HepG2 (cell line): ENCODE measurements at regions not wholly inside any gene's neighbourhood (a gene's known extent, or its start where the extent isn't known, plus 50 kb on each side); places are given as distances from the start of the nearest gene placed in this dataset.

Experiments
- ATAC-seq: fragments of 200-7000 bp; cut with Tn5 transposase; 3 replicates; pipeline ENCODE4 v1.9.1; 2020; ENCODE audit warnings: mild to moderate bottlenecking, moderate library complexity
- BruUV-seq: library from RNA; stranded (reverse); fragments of 400-500 nt; replicated peaks from 2 replicates; lab custom pipeline; 2021; lab: Mats Ljungman, UMichigan
- CTCF ChIA-PET: fragments of 300-600 bp; formaldehyde crosslinking; extraction: SDS; loops from one replicate; lab custom pipeline; 2021; ENCODE audit warnings: low total read pairs, inconsistent platforms, low intra/inter-chr PET ratio; lab: Yijun Ruan, JAX
- POLR2A ChIA-PET: fragments of 350-600 bp; sonication (Branson Sonifier 250); formaldehyde crosslinking; loops from one replicate; lab custom pipeline; 2020; ENCODE audit warnings: antibody characterized with exemption, inconsistent platforms; lab: Yijun Ruan, JAX
- DNase-seq: peaks from one replicate; pipeline ENCODE4 v3.0.0-alpha.2; 2015; ENCODE audit warnings: low spot score
- FAIRE-seq: peaks from 3 replicates; lab custom pipeline; 2011; peaks lifted over from hg19 to GRCh38; lab: Jason Lieb, UNC
- H2AFZ ChIP-seq: one replicate; pipeline ENCODE4 v1.6.1; 2011; ENCODE audit warnings: low read length, inconsistent platforms
- H3K27ac ChIP-seq: fragments of 300-600 bp; 3 replicates; pipeline ENCODE4 v1.8.0; 2011; ENCODE audit warnings: mixed run types, mild to moderate bottlenecking, mixed read lengths, low read length, inconsistent platforms; ENCODE audit not compliant: insufficient read depth; ENCODE audit errors: extremely low read length
- H3K27me3 ChIP-seq, 2 experiments: fragments of 200-600 bp in 1 of 2; 2 replicates in 1 of 2; 3 replicates in 1 of 2; pipeline versions ENCODE4 v1.6.0 to v1.8.0; 2011; ENCODE audit warnings: low read length in 2 of 2, mild to moderate bottlenecking in 2 of 2, moderate library complexity in 2 of 2, inconsistent platforms in 1 of 2; ENCODE audit not compliant: insufficient read depth in 2 of 2, control insufficient read depth in 1 of 2
- H3K36me3 ChIP-seq, 2 experiments: fragments of 200-600 bp in 1 of 2; replicated peaks in 1 of 2; 2 replicates in 1 of 2; 3 replicates in 1 of 2; pipeline versions ENCODE4 v1.5.1 to v1.8.0; 2011; ENCODE audit warnings: low read length in 2 of 2, inconsistent platforms in 1 of 2; ENCODE audit not compliant: insufficient read depth in 2 of 2, control insufficient read depth in 1 of 2
- H3K4me1 ChIP-seq: 2 replicates; pipeline ENCODE4 v1.5.1; 2012; ENCODE audit warnings: low read length, inconsistent platforms; ENCODE audit not compliant: insufficient read depth
- H3K4me2 ChIP-seq: 2 replicates; pipeline ENCODE4 v1.6.0; 2011; ENCODE audit warnings: low read depth, low read length, inconsistent platforms
- H3K4me3 ChIP-seq, 3 experiments: fragments of 200-600 bp in 1 of 3; sonication (generic), shearing (Covaris generic) in 1 of 3; replicated peaks in 1 of 3; 2 replicates each; pipeline ENCODE4 v1.5.1; 2011 to 2016; ENCODE audit warnings: low read length in 3 of 3, inconsistent platforms in 2 of 3, low read depth in 2 of 3, mild to moderate bottlenecking in 2 of 3, control low read depth in 1 of 3, mixed read lengths in 1 of 3; ENCODE audit not compliant: insufficient read depth in 1 of 3
- H3K79me2 ChIP-seq: one replicate; pipeline ENCODE4 v1.6.1; 2011; ENCODE audit warnings: low read length, inconsistent platforms; ENCODE audit not compliant: insufficient read depth
- H3K9ac ChIP-seq: 2 replicates; pipeline ENCODE4 v1.6.0; 2011; ENCODE audit warnings: mild to moderate bottlenecking, low read depth, low read length, inconsistent platforms; ENCODE audit not compliant: insufficient read depth
- H3K9me3 ChIP-seq: 2 replicates; pipeline ENCODE4 v1.5.1; 2012; ENCODE audit warnings: mild to moderate bottlenecking, low read length
- H4K20me1 ChIP-seq: 2 replicates; pipeline ENCODE4 v1.6.0; 2011; ENCODE audit warnings: inconsistent platforms, mild to moderate bottlenecking, low read length, moderate library complexity; ENCODE audit not compliant: insufficient read depth
- GPN1 ChIP-seq: sonication (generic); formaldehyde crosslinking; IDR thresholded peaks from 2 replicates; pipeline ENCODE4 v1.5.1; 2020; ENCODE audit warnings: missing genetic modification reagents, borderline replicate concordance
- KDM3A ChIP-seq: IDR thresholded peaks from 2 replicates; pipeline ENCODE4 v1.6.1; 2018; ENCODE audit warnings: low read depth, missing compliant biosample characterization
- KLF15 ChIP-seq: sonication (generic); formaldehyde crosslinking; IDR thresholded peaks from 2 replicates; pipeline ENCODE4 v1.8.1; 2023; ENCODE audit warnings: borderline replicate concordance, mild to moderate bottlenecking, inconsistent platforms, missing genetic modification reagents, mixed read lengths
- REST ChIP-seq, 2 experiments: IDR thresholded peaks; 2 replicates each; pipeline ENCODE4 v1.6.1; 2011 to 2012; ENCODE audit warnings: low read length in 2 of 2, borderline replicate concordance in 1 of 2, low read depth in 1 of 2, mild to moderate bottlenecking in 1 of 2, moderate library complexity in 1 of 2
- ZBTB25 ChIP-seq: IDR thresholded peaks from 2 replicates; pipeline ENCODE4 v1.6.1; 2018; ENCODE audit warnings: missing genetic modification reagents
- ZNF329 ChIP-seq: sonication (generic); formaldehyde crosslinking; IDR thresholded peaks from 2 replicates; pipeline ENCODE4 v1.9.0; 2021; ENCODE audit warnings: low read depth, mild to moderate bottlenecking, missing genetic modification reagents
- ZNF577 ChIP-seq: sonication (generic); formaldehyde crosslinking; IDR thresholded peaks from 2 replicates; pipeline ENCODE4 v1.4.0; 2020; ENCODE audit warnings: mild to moderate bottlenecking, low read depth, missing genetic modification reagents, borderline replicate concordance
- ZNF605 ChIP-seq: sonication (generic); formaldehyde crosslinking; IDR thresholded peaks from 2 replicates; pipeline ENCODE4 v1.8.0; 2022; ENCODE audit warnings: mild to moderate bottlenecking, missing genetic modification reagents
- ZNF703 ChIP-seq: sonication (generic); formaldehyde crosslinking; IDR thresholded peaks from 2 replicates; pipeline ENCODE4 v1.5.1; 2020; ENCODE audit warnings: missing genetic modification reagents, mild to moderate bottlenecking, moderate library complexity, borderline replicate concordance
- ZNF749 ChIP-seq: sonication (generic); formaldehyde crosslinking; IDR thresholded peaks from 2 replicates; pipeline ENCODE4 v1.8.0; 2022; ENCODE audit warnings: mild to moderate bottlenecking, missing genetic modification reagents, moderate library complexity, borderline replicate concordance
- ZNF773 ChIP-seq: sonication (generic); formaldehyde crosslinking; IDR thresholded peaks from 2 replicates; pipeline ENCODE4 v1.4.0; 2020; ENCODE audit warnings: missing genetic modification reagents, borderline replicate concordance
- in situ Hi-C: cut with HindIII; loops from 2 replicates; pipeline ENCODE4 v1.10.0; 2017; ENCODE audit warnings: low pct_unique_long_range_greater_than_20kb; ENCODE audit not compliant: extremely low pct_ligation_motif_present
- intact Hi-C: fragments of 100-400 bp; cut with micrococcal nuclease; formaldehyde crosslinking; loops from one replicate; pipeline ENCODE4 v1.10.0; 2022; ENCODE audit not compliant: unreplicated experiment
- TF ChIP-seq, protein P1 (sequence below): sonication (generic); formaldehyde crosslinking; IDR thresholded peaks from 2 replicates; pipeline ENCODE4 v1.4.0; 2020; ENCODE audit warnings: missing genetic modification reagents
- TF ChIP-seq, protein P2 (sequence below): sonication (generic); formaldehyde crosslinking; IDR thresholded peaks from 2 replicates; pipeline ENCODE4 v1.4.0; 2020; ENCODE audit warnings: mild to moderate bottlenecking, missing genetic modification reagents

DNA sequence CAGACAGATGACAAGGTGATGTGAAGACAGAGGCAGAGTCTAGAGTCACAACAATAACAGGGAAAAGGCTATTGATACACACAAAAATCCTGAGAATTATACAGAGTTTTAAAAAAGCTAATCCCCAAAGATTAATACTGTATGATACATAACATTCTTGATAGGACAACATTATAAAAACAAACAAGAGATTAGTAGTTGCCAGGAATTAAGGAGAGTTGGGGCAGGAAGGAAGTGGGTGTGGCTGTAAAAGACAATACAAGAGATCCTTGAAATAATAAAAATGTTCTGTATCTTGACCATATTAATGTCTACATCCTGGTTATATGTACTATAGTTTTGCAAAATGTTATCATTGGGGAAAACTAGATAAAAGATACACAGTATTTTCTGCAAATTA, 309.5 kb upstream of the PMFBP1 start:
- Histone ChIP-seq H3K27me3 (no peaks in the 10 kb centered on the region; a peak in 1 of 5 replicates), H3K27ac (no peak overlapping the region), H4K20me1 (no peaks in the 10 kb centered on the region), H3K4me2 (no peak overlapping the region), H3K9ac (no peak overlapping the region), H2AFZ (no peak overlapping the region), H3K79me2 (no peaks in the 10 kb centered on the region), H3K9me3 (no peaks in the 10 kb centered on the region), H3K4me3 (no peak overlapping the region), H3K36me3 (no peaks in the 10 kb centered on the region), H3K4me1 (no peaks in the 10 kb centered on the region)
- no peak for FAIRE-seq
- in situ Hi-C loops (no loop called here), intact Hi-C loops (no loop called here)
- DNase-seq, result no peak
- POLR2A ChIA-PET, result no interaction called here
- ATAC-seq, result no peak
- CTCF ChIA-PET, result no interaction called here
- BruUV-seq, result no TSS peak
- TF ChIP-seq ZNF703 (CRISPR knock-in tag) (no peak), REST (IDR thresholded peaks at IDR 0.05; ENCODE audit: borderline replicate concordance in 1 of 2, low read depth in 1 of 2, low read length in 2 of 2) (no peak), ZNF749 (CRISPR knock-in tag) (no peak), GPN1 (no peak), ZNF329 (CRISPR knock-in tag) (no peak), ZBTB25 (CRISPR knock-in tag) (no peak), ZNF605 (CRISPR knock-in tag) (no peak), ZNF577 (CRISPR knock-in tag) (no peak), ZNF773 (CRISPR knock-in tag) (no peak), KLF15 (CRISPR knock-in tag) (no peak), KDM3A (CRISPR knock-in tag) (no peak)
- TF ChIP-seq, protein P1, sequence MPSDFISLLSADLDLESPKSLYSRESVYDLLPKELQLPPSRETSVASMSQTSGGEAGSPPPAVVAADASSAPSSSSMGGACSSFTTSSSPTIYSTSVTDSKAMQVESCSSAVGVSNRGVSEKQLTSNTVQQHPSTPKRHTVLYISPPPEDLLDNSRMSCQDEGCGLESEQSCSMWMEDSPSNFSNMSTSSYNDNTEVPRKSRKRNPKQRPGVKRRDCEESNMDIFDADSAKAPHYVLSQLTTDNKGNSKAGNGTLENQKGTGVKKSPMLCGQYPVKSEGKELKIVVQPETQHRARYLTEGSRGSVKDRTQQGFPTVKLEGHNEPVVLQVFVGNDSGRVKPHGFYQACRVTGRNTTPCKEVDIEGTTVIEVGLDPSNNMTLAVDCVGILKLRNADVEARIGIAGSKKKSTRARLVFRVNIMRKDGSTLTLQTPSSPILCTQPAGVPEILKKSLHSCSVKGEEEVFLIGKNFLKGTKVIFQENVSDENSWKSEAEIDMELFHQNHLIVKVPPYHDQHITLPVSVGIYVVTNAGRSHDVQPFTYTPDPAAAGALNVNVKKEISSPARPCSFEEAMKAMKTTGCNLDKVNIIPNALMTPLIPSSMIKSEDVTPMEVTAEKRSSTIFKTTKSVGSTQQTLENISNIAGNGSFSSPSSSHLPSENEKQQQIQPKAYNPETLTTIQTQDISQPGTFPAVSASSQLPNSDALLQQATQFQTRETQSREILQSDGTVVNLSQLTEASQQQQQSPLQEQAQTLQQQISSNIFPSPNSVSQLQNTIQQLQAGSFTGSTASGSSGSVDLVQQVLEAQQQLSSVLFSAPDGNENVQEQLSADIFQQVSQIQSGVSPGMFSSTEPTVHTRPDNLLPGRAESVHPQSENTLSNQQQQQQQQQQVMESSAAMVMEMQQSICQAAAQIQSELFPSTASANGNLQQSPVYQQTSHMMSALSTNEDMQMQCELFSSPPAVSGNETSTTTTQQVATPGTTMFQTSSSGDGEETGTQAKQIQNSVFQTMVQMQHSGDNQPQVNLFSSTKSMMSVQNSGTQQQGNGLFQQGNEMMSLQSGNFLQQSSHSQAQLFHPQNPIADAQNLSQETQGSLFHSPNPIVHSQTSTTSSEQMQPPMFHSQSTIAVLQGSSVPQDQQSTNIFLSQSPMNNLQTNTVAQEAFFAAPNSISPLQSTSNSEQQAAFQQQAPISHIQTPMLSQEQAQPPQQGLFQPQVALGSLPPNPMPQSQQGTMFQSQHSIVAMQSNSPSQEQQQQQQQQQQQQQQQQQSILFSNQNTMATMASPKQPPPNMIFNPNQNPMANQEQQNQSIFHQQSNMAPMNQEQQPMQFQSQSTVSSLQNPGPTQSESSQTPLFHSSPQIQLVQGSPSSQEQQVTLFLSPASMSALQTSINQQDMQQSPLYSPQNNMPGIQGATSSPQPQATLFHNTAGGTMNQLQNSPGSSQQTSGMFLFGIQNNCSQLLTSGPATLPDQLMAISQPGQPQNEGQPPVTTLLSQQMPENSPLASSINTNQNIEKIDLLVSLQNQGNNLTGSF (CRISPR knock-in tag), result no peak
- TF ChIP-seq, protein P2, sequence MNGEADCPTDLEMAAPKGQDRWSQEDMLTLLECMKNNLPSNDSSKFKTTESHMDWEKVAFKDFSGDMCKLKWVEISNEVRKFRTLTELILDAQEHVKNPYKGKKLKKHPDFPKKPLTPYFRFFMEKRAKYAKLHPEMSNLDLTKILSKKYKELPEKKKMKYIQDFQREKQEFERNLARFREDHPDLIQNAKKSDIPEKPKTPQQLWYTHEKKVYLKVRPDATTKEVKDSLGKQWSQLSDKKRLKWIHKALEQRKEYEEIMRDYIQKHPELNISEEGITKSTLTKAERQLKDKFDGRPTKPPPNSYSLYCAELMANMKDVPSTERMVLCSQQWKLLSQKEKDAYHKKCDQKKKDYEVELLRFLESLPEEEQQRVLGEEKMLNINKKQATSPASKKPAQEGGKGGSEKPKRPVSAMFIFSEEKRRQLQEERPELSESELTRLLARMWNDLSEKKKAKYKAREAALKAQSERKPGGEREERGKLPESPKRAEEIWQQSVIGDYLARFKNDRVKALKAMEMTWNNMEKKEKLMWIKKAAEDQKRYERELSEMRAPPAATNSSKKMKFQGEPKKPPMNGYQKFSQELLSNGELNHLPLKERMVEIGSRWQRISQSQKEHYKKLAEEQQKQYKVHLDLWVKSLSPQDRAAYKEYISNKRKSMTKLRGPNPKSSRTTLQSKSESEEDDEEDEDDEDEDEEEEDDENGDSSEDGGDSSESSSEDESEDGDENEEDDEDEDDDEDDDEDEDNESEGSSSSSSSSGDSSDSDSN (CRISPR knock-in tag), result no peak
